H1 (cell line): ENCODE measurements at regions not wholly inside any gene's neighbourhood (a gene's known extent, or its start where the extent isn't known, plus 50 kb on each side); places are given as distances from the start of the nearest gene placed in this dataset.

Source experiments
- CTCF ChIA-PET: fragments of 300-600 bp; sonication (Branson Sonifier 250); formaldehyde crosslinking; loops from one replicate; lab custom pipeline; 2021; ENCODE audit not compliant: partially characterized antibody; lab: Charles Lee
- POLR2A ChIA-PET: fragments of 300-600 bp; sonication (Branson Sonifier 250); formaldehyde crosslinking; loops from one replicate; lab custom pipeline; 2021; ENCODE audit warnings: inconsistent platforms; ENCODE audit not compliant: partially characterized antibody; lab: Charles Lee
- DNase-seq, 2 experiments: peaks; one replicate each; pipeline versions ENCODE4 v3.0.0 to v3.0.0-alpha.2; 2010 to 2022; ENCODE audit warnings: low spot score in 2 of 2, low read depth in 1 of 2, mixed read lengths in 1 of 2
- FAIRE-seq: peaks from 2 replicates; lab custom pipeline; 2011; peaks lifted over from hg19 to GRCh38; lab: Jason Lieb, UNC
- H2AFZ ChIP-seq: 2 replicates; pipeline ENCODE4 v1.8.1; 2012; ENCODE audit warnings: low read length, inconsistent platforms
- H2AK5ac ChIP-seq: 2 replicates; pipeline ENCODE4 v1.6.1; 2013; ENCODE audit warnings: low read depth, low read length
- H2BK120ac ChIP-seq: replicated peaks from 2 replicates; pipeline ENCODE3; 2013; ENCODE audit warnings: low read depth, low read length, inconsistent platforms
- H2BK12ac ChIP-seq: 2 replicates; pipeline ENCODE4 v1.6.1; 2013; ENCODE audit warnings: low read depth, low read length
- H2BK15ac ChIP-seq: 2 replicates; pipeline ENCODE4 v1.6.1; 2013; ENCODE audit warnings: low read length
- H2BK20ac ChIP-seq: 2 replicates; pipeline ENCODE4 v1.6.1; 2013; ENCODE audit warnings: low read length
- H2BK5ac ChIP-seq: 2 replicates; pipeline ENCODE4 v1.6.1; 2013; ENCODE audit warnings: low read depth, low read length
- H3K14ac ChIP-seq: 2 replicates; pipeline ENCODE4 v1.6.1; 2013; ENCODE audit warnings: inconsistent platforms; ENCODE audit not compliant: insufficient read length
- H3K18ac ChIP-seq: 2 replicates; pipeline ENCODE4 v1.6.1; 2013; ENCODE audit warnings: low read length; ENCODE audit errors: extremely low read depth
- H3K23ac ChIP-seq: 2 replicates; pipeline ENCODE4 v1.6.1; 2013; ENCODE audit warnings: inconsistent platforms; ENCODE audit not compliant: insufficient read length
- H3K23me2 ChIP-seq: 2 replicates; pipeline ENCODE4 v1.6.1; 2013; ENCODE audit warnings: low read depth, low read length
- H3K27ac ChIP-seq: 2 replicates; pipeline ENCODE4 v1.6.1; 2011; ENCODE audit warnings: low read depth, low read length, inconsistent platforms
- H3K27me3 ChIP-seq, 4 experiments: replicated peaks in 1 of 4; 1 replicate in 1 of 4; 2 replicates in 3 of 4; pipeline versions ENCODE4 v1.6.1 to v1.8.1; 2011 to 2013; ENCODE audit warnings: low read length in 3 of 4, mild to moderate bottlenecking in 3 of 4, inconsistent platforms in 2 of 4, mixed read lengths in 2 of 4, moderate library complexity in 1 of 4; ENCODE audit not compliant: control insufficient read depth in 3 of 4, insufficient read depth in 3 of 4; ENCODE audit errors: extremely low read depth in 1 of 4
- H3K36me3 ChIP-seq, 4 experiments: 2 replicates each; pipeline versions ENCODE4 v1.6.1 to v1.8.1; 2011 to 2013; ENCODE audit warnings: mild to moderate bottlenecking in 4 of 4, low read length in 3 of 4, moderate library complexity in 2 of 4, control low read depth in 1 of 4, inconsistent platforms in 1 of 4; ENCODE audit not compliant: insufficient read depth in 4 of 4, control insufficient read depth in 2 of 4
- H3K4ac ChIP-seq: replicated peaks from 2 replicates; pipeline ENCODE3; 2013; ENCODE audit warnings: low read length, low read depth, mixed read lengths, inconsistent platforms; ENCODE audit not compliant: insufficient read length
- H3K4me1 ChIP-seq, 4 experiments: replicated peaks in 1 of 4; 1 replicate in 1 of 4; 2 replicates in 3 of 4; pipeline versions ENCODE4 v1.6.1 to v1.8.1; 2011 to 2013; ENCODE audit warnings: low read length in 3 of 4, inconsistent platforms in 2 of 4, mixed read lengths in 1 of 4; ENCODE audit not compliant: insufficient read depth in 4 of 4, control insufficient read depth in 3 of 4
- H3K4me2 ChIP-seq, 2 experiments: 2 replicates each; pipeline versions ENCODE4 v1.6.1 to v1.8.1; 2011 to 2013; ENCODE audit warnings: low read depth in 2 of 2, low read length in 2 of 2, control low read depth in 1 of 2, inconsistent platforms in 1 of 2, mild to moderate bottlenecking in 1 of 2; ENCODE audit not compliant: insufficient read depth in 1 of 2
- H3K4me3 ChIP-seq, 4 experiments: fragments of 200-600, 300-600 bp in 1 of 4; sonication (generic), shearing (Covaris generic), sonication (Bioruptor Twin) in 1 of 4; 2 replicates each; pipeline versions ENCODE4 v1.5.1 to v1.8.1; 2011 to 2016; ENCODE audit warnings: low read length in 4 of 4, low read depth in 3 of 4, control low read depth in 2 of 4, inconsistent platforms in 2 of 4, mild to moderate bottlenecking in 2 of 4, mixed read lengths in 1 of 4, moderate library complexity in 1 of 4; ENCODE audit not compliant: insufficient read depth in 2 of 4; ENCODE audit errors: extremely low read depth in 1 of 4
- H3K56ac ChIP-seq: replicated peaks from 2 replicates; pipeline ENCODE3; 2013; ENCODE audit warnings: low read depth, mild to moderate bottlenecking, mixed read lengths, low read length, inconsistent platforms; ENCODE audit not compliant: insufficient read length
- H3K79me1 ChIP-seq: 2 replicates; pipeline ENCODE4 v1.6.1; 2013; ENCODE audit warnings: low read depth, low read length, control low read depth
- H3K79me2 ChIP-seq, 2 experiments: 2 replicates each; pipeline versions ENCODE4 v1.6.1 to v1.8.1; 2012 to 2013; ENCODE audit warnings: low read length in 2 of 2, mild to moderate bottlenecking in 2 of 2, inconsistent platforms in 1 of 2; ENCODE audit not compliant: insufficient read depth in 2 of 2, control insufficient read depth in 1 of 2
- H3K9ac ChIP-seq, 4 experiments: replicated peaks in 1 of 4; 1 replicate in 1 of 4; 2 replicates in 3 of 4; pipeline versions ENCODE4 v1.6.1 to v1.8.1; 2011 to 2013; ENCODE audit warnings: low read depth in 3 of 4, low read length in 3 of 4, control low read depth in 2 of 4, mild to moderate bottlenecking in 2 of 4, moderate library complexity in 2 of 4, inconsistent platforms in 1 of 4; ENCODE audit errors: extremely low read depth in 1 of 4
- H3K9me3 ChIP-seq, 2 experiments: 2 replicates each; pipeline versions ENCODE4 v1.6.1 to v1.8.1; 2012 to 2013; ENCODE audit warnings: mild to moderate bottlenecking in 2 of 2, moderate library complexity in 2 of 2, control low read depth in 1 of 2, inconsistent platforms in 1 of 2, low read depth in 1 of 2, low read length in 1 of 2, mixed read lengths in 1 of 2; ENCODE audit not compliant: insufficient read depth in 2 of 2
- H4K20me1 ChIP-seq, 2 experiments: replicated peaks in 1 of 2; 2 replicates each; pipeline versions ENCODE3 to v1.8.1; 2011 to 2013; ENCODE audit warnings: inconsistent platforms in 2 of 2, low read length in 2 of 2, mild to moderate bottlenecking in 1 of 2; ENCODE audit not compliant: insufficient read depth in 2 of 2, control insufficient read depth in 1 of 2
- H4K5ac ChIP-seq: 2 replicates; pipeline ENCODE4 v1.6.1; 2013; ENCODE audit warnings: low read length, low read depth, mixed read lengths, inconsistent platforms; ENCODE audit not compliant: insufficient read length
- H4K8ac ChIP-seq: 2 replicates; pipeline ENCODE4 v1.8.0; 2013; ENCODE audit warnings: mild to moderate bottlenecking, moderate library complexity, low read length, inconsistent platforms; ENCODE audit not compliant: insufficient read depth; ENCODE audit errors: extremely low read depth
- H4K91ac ChIP-seq: replicated peaks from 2 replicates; pipeline ENCODE3; 2013; ENCODE audit warnings: low read length, mixed read lengths, inconsistent platforms; ENCODE audit not compliant: insufficient read length
- BACH1 ChIP-seq: IDR thresholded peaks from 2 replicates; pipeline ENCODE4 v1.6.1; 2012; ENCODE audit warnings: low read length, improper control_type of control experiment
- BCL11A ChIP-seq, 2 experiments: IDR thresholded peaks; one replicate each; pipeline ENCODE4 v1.6.1; 2011; ENCODE audit warnings: low read depth in 2 of 2, low read length in 2 of 2, mild to moderate bottlenecking in 2 of 2
- CEBPB ChIP-seq: IDR thresholded peaks from 2 replicates; pipeline ENCODE4 v1.6.1; 2012; ENCODE audit warnings: low read depth, low read length
- EP300 ChIP-seq, 2 experiments: IDR thresholded peaks; 1 replicate in 1 of 2; 2 replicates in 1 of 2; pipeline ENCODE4 v1.6.1; 2011 to 2012; ENCODE audit warnings: low read depth in 2 of 2, low read length in 2 of 2, mild to moderate bottlenecking in 2 of 2, borderline replicate concordance in 1 of 2, inconsistent platforms in 1 of 2, moderate library complexity in 1 of 2
- EZH2 ChIP-seq: fragments of 200-600 bp; sonication (generic); IDR thresholded peaks from 2 replicates; pipeline ENCODE4 v1.7.1; 2012; ENCODE audit warnings: low read depth, mild to moderate bottlenecking, moderate library complexity, low read length, inconsistent platforms; ENCODE audit not compliant: severe bottlenecking
- GTF2F1 ChIP-seq: IDR thresholded peaks from 2 replicates; pipeline ENCODE4 v1.6.1; 2012; ENCODE audit warnings: low read depth, low read length, improper control_type of control experiment, borderline replicate concordance
- JUN ChIP-seq: IDR thresholded peaks from 2 replicates; pipeline ENCODE4 v1.6.1; 2011; ENCODE audit warnings: low read depth, mild to moderate bottlenecking, improper control_type of control experiment, low read length
- RAD21 ChIP-seq, 2 experiments: IDR thresholded peaks in 1 of 2; conservative IDR thresholded peaks in 1 of 2; 2 replicates each; pipeline ENCODE4 v1.6.1; 2011; ENCODE audit warnings: low read depth in 2 of 2, low read length in 2 of 2, improper control_type of control experiment in 1 of 2, inconsistent platforms in 1 of 2, mild to moderate bottlenecking in 1 of 2, moderate library complexity in 1 of 2
- RXRA ChIP-seq: IDR thresholded peaks from 2 replicates; pipeline ENCODE4 v1.6.1; 2011; ENCODE audit warnings: low read depth, mild to moderate bottlenecking, low read length, moderate library complexity; ENCODE audit not compliant: insufficient read depth
- SIN3A ChIP-seq, 2 experiments: IDR thresholded peaks in 1 of 2; conservative IDR thresholded peaks in 1 of 2; 2 replicates each; pipeline ENCODE4 v1.6.1; 2011 to 2012; ENCODE audit warnings: low read length in 2 of 2, improper control_type of control experiment in 1 of 2, low read depth in 1 of 2, mild to moderate bottlenecking in 1 of 2
- SP4 ChIP-seq: IDR thresholded peaks from 2 replicates; pipeline ENCODE4 v1.6.1; 2012; ENCODE audit warnings: low read length, inconsistent platforms
- SUZ12 ChIP-seq: fragments of 200-600 bp; sonication (generic); IDR thresholded peaks from 2 replicates; pipeline ENCODE4 v1.6.1; 2012; ENCODE audit warnings: mild to moderate bottlenecking, inconsistent platforms, low read length, moderate library complexity, mixed read lengths
- TAF1 ChIP-seq: IDR thresholded peaks from 2 replicates; pipeline ENCODE4 v1.6.1; 2011; ENCODE audit warnings: mild to moderate bottlenecking, low read depth, low read length
- ZNF274 ChIP-seq: IDR thresholded peaks from 2 replicates; pipeline ENCODE4 v1.7.0; 2012; ENCODE audit warnings: low read length, borderline replicate concordance; ENCODE audit errors: extremely low read depth
- whole genome bisulfite sequencing, 2 experiments: shearing (Covaris generic) in 1 of 2; methylation state at CpG; one replicate each; pipeline versions ENCODE4 v1.1.6 to v1.1.7; 2013 to 2015; ENCODE audit warnings: low lambda C conversion rate in 2 of 2, mixed read lengths in 2 of 2, inconsistent platforms in 1 of 2, low coverage in 1 of 2, missing lambda C conversion rate in 1 of 2; ENCODE audit not compliant: insufficient replicate concordance in 2 of 2, insufficient coverage in 1 of 2, insufficient read length in 1 of 2; ENCODE audit errors: extremely low coverage in 1 of 2, missing lambda C conversion rate in 1 of 2; 5-methylcytosine and 5-hydroxymethylcytosine counted together

DNA sequence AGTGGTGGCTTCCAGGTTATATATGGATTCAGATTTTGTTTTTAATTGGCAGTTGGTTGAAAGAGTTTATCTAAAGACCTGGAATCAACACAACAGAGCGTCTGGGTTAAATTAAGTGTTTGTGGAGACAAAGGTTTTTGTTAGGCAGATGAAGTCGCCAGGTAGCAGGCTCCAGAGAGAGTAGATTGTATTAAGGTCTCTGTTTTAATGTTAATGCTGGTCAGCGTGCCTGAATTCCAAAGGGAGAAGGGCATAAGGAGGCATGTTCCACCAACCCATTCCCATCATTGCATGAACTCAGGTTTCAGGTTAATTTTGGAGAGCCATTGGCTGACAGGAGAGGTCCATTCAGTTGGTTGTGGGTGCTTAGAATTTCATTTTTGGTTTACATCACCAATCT lies 744.1 kb upstream of the GJE1 start:
- Histone ChIP-seq H3K18ac (peak overlapping the region; percentile 25; the same call in 1 of the 2 replicates), H4K91ac (no peak overlapping the region), H3K79me1 (no peaks in the 10 kb centered on the region), H3K4ac (no peak overlapping the region), H3K23ac (no peak overlapping the region), H3K14ac (no peak overlapping the region), H4K20me1 (no peaks in the 10 kb centered on the region), H2BK120ac (no peak overlapping the region), H3K9ac (no peak overlapping the region), H2AFZ (no peak overlapping the region), H3K4me1 (peaks cover 0 to 4% (median 0%) of the 10 kb centered on the region in 4 experiments; a peak in 1 of 7 replicates), H2BK12ac (peak overlapping the region; percentile 55; the same call in 1 of the 2 replicates), H4K5ac (peak overlapping the region; percentile 95), H3K23me2 (no peaks in the 10 kb centered on the region), H3K79me2 (no peaks in the 10 kb centered on the region), H2AK5ac (no peak overlapping the region), H2BK5ac (peak overlapping the region; percentile 79), H2BK20ac (no peak overlapping the region), H3K9me3 (peaks cover 9 to 16% of the 10 kb centered on the region in 2 experiments), H3K27ac (no peak overlapping the region), H3K27me3 (no peaks in the 10 kb centered on the region), H4K8ac (no peak overlapping the region), H3K4me2 (no peak overlapping the region; a peak in 1 of 4 replicates), H2BK15ac (no peak overlapping the region), H3K4me3 (peak overlapping the region in 1 of 4 experiments; percentile 19; a peak in 1 of 8 replicates), H3K56ac (no peak overlapping the region), H3K36me3 (peaks cover 0 to 29% (median 4%) of the 10 kb centered on the region in 4 experiments; a peak in 3 of 8 replicates)
- FAIRE-seq (peak; percentile 93), DNase-seq (peak in 1 of 2 experiments; percentile 64)
- 56% methylated on average over 3 of the region's 3 CpGs; no CpG with 5 or more reads in 1 of the 2 experiments for WGBS, 2 experiments
- ChIA-PET POLR2A (no interaction called here), CTCF (no interaction called here)
- TF ChIP-seq RAD21 (IDR thresholded peaks at IDR 0.05 in 1 of 2, conservative IDR thresholded peaks at IDR 0.05 in 1 of 2; ENCODE audit: low read depth in 2 of 2, low read length in 2 of 2) (no peak), ZNF274 (no peak), EP300 (IDR thresholded peaks at IDR 0.05; ENCODE audit: borderline replicate concordance in 1 of 2, low read depth in 2 of 2, low read length in 2 of 2) (0 out of 3 replicates have a peak, but pooled peaks of 1 of the 2 experiments have one; percentile 57), JUN (no peak), SUZ12 (no peak), BACH1 (no peak), BCL11A (IDR thresholded peaks at IDR 0.05; ENCODE audit: low read depth in 2 of 2, low read length in 2 of 2) (peak in 1 of 2 experiments; percentile 43), SP4 (no peak), CEBPB (no peak), TAF1 (no peak), GTF2F1 (no peak), RXRA (no peak), SIN3A (conservative IDR thresholded peaks at IDR 0.05 in 1 of 2, IDR thresholded peaks at IDR 0.05 in 1 of 2; ENCODE audit: low read depth in 1 of 2, low read length in 2 of 2) (no peak), EZH2 (no peak)
